HG02943 (cell line): ENCODE measurements at regions not wholly inside any gene's neighbourhood (a gene's known extent, or its start where the extent isn't known, plus 50 kb on each side); places are given as distances from the start of the nearest gene placed in this dataset.

ENCODE experiments used
- ATAC-seq: cut with Tn5 transposase; IDR thresholded peaks from one replicate; pipeline ENCODE4 v1.9.1; 2021; ENCODE audit warnings: mild to moderate bottlenecking, low read depth, moderate library complexity; ENCODE audit not compliant: unreplicated experiment

GRCh38 chr2:4354164-4354563 is 650.8 kb downstream of the DCDC2C start:
- no peak for ATAC-seq

- no peak for ATAC-seq
Measured at GRCh38 chr2:4354678-4355077, 651.3 kb downstream of the DCDC2C start.

GRCh38 chr2:4356109-4356508 is 652.7 kb downstream of the DCDC2C start:
- no peak for ATAC-seq

GRCh38 chr2:4356541-4356940 is 653.2 kb downstream of the DCDC2C start:
- no peak for ATAC-seq

DNA sequence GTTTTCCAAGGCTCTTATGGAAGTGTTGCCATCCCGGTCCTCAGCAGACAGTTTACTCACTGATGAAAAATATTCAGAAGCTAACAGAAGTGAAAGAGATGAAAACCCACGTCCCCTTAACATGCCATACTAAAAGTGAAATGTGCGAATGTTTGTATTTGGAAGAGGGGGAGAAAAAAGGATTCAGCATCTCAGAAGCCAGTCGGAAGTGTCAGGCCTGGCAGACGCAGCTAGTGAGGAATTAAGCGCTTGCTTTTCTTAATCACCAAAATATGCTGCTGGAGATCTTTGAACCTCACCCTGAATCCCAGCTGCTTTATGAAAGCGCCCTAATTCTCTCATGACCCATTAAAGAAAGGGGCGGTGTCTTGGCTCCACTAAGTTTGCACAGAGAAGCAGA is 653.7 kb downstream of the DCDC2C start:
- no peak for ATAC-seq

DNA sequence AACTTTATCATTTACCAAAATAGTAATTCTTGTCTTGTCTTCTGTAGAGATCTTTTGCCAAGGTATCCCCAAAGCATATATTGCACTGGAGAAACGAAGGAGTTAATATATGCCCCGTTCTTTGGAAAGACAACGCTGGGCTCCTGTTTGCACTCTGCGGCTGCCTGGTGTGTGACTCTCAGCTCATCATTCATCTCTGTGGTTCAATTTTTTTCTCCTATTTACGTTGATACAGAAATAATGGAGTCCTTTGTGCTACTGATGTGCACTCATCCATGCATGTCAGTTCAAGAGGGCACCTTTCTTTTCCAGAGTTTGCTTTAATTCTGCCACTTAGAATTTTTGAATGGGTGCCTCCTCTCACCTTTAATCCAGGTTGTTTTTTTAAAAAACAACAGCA is 655.5 kb downstream of the DCDC2C start:
- no peak for ATAC-seq

DNA sequence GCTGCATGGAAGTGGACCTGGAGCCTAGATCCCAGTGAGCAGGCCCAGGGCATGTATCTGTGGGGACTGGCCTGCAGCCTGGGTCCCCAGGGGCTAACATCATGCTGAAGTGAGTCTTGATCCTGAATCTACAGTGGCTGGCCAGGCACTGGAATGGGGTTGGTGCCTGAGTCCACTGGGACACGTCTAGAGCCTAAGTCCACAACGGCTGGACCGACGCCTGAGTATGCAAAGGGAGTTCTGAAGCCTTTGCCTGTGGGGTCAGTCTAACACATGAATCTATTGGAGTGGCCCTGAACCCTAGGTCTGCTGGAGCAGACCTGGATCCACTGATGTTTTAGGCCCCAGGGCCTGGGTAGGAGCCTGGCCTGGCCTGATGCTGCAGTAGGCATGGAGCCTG is 665.5 kb downstream of the DCDC2C start:
- no peak for ATAC-seq

DNA sequence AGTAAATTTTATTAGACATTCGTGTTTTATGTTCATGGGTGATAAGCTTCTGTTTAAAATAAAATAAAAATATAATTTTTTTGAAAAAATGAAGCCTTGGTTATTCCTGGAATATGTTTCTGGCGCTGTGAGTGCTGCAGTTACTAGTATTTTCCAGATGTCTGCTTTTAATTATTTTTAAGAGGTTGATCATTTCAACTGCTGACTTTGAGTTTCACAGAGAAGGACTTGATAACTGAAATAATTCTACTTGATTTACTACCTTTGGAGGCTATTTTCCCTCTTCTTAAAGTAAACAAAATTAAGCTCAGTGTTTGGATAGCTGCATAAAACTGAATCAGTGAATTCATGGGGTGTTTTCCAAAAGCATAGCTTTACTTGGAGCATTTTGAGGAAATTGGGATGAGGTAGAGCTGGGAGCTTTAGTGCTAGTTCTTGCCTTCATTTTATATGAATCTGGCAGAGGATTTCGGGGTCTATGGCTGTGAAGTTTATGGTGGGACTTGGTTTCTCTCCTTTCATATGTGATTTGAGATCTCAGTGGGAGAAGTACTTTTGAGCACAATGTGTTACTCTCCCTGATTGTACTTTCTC is 666.5 kb downstream of the DCDC2C start:
- no peak for ATAC-seq

DNA sequence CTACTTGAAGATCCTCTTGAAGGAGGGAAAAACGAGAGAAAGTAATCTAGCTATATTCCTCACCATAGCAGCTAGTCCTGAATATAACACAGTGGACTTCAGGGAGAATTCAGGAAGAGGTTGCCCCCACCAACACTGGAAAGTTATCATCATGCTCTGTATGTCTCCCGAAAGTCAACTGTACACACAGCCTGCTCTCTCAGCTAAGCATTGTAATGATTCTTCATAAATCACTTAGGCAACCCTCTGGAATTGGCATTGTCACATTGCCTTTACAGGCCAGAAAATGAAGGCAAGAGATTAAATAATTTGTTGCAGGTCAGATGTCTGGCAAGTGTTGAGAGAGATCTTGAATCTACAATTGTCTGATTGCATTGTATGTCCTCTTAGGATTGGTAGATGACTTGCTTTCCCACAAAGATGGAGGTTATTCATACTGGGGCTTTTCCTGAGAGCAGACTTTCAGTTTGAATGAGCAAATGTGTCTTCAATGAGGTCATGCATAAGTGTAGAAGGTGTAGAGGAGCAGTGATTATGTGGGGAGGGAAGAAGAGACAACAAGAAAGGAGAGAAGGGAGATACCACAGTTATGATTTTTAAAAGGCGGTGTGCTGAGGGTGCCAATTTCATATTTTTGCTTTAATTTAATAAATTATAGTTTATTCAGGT is 667.2 kb downstream of the DCDC2C start:
- no peak for ATAC-seq

DNA sequence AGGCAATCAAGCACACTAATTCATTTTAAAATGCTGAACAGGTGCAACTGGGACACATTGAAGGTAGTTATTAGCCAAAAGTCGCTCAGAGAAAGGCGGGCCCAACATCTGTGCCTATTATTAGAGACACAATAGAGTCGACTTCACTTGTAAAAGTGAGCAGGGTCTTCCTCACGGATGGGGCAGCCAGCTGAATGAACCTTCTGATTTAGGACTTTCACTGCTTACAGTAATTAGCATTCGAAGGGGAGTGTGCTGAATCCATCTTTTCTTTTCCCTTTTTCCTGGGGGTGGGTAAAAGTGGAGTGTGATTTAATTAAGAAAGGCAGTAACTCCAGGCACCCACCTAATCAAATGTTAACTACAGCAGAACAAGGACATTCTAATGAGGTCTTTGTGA is 677.7 kb downstream of the DCDC2C start:
- ATAC-seq: no peak

DNA sequence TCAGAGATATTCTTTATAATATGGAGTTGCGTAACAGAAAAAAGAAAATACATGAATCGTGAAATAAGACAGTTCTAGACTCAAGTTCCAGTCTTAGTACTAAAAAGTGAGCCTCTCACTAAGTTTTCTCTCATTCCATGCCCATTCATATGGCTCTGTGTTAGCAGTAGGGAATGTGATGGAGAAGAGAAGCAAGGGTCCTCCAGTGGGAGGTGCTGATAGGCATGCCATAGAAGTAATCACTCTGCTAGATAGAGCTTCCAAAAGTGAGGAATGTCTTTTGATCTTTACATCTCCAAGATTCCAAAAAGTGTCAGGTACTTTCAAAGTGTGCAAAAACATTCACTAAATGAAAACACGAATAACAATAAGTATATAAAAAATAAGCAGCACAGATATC is 678.4 kb downstream of the DCDC2C start:
- ATAC-seq: no peak

GRCh38 chr2:4391013-4391412 is 687.6 kb downstream of the DCDC2C start:
- ATAC-seq: no peak

- ATAC-seq: no peak
Measured at GRCh38 chr2:4404363-4404762, 701.0 kb downstream of the DCDC2C start.

- ATAC-seq: no peak
Measured at GRCh38 chr2:4408321-4408720, 704.9 kb downstream of the DCDC2C start.

GRCh38 chr2:4412637-4413187 is 709.3 kb downstream of the DCDC2C start:
- no peak for ATAC-seq

DNA sequence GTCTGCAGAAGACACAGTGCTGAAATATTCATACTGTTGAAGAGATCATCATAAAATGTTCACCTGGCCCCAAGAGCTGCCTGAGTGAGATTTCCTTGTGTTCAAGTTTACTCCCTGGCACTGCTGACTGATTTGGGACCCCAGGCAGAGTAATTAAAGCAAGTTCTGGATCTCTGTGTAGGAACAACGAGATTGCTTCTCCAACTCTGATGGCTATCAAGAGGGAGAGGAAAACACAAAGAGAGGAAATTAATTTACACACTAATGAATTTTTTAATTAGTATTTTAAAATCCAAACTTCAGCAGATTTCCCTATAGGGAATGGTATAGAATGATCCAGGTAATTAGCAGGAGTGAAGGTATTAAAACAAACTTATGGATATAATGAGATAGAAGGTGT is 711.8 kb downstream of the DCDC2C start:
- ATAC-seq: no peak

- no peak for ATAC-seq
Measured at GRCh38 chr2:4415810-4416413, 712.5 kb downstream of the DCDC2C start.

DNA sequence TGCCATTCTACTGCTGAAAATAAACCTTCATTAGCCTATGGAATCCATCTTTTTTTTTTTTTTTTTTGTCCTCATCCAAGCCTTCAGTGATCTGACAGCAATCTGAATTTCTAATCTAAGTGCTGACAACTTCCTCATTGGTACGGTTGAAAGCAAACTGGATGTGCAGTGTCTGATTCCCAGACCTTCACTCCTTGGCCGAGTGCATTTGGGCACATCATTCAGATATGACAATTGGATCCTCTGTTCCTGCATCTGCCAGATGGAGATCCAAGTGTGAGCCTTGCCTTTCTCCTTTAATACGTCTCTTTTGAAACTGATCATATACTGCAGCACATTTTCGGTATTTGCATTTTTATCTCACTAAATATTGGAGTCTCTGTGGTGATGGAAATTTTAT is 713.1 kb downstream of the DCDC2C start:
- ATAC-seq: no peak

GRCh38 chr2:4417771-4418170 is 714.4 kb downstream of the DCDC2C start:
- no peak for ATAC-seq

GRCh38 chr2:4420032-4420431 is 716.7 kb downstream of the DCDC2C start:
- no peak for ATAC-seq

DNA sequence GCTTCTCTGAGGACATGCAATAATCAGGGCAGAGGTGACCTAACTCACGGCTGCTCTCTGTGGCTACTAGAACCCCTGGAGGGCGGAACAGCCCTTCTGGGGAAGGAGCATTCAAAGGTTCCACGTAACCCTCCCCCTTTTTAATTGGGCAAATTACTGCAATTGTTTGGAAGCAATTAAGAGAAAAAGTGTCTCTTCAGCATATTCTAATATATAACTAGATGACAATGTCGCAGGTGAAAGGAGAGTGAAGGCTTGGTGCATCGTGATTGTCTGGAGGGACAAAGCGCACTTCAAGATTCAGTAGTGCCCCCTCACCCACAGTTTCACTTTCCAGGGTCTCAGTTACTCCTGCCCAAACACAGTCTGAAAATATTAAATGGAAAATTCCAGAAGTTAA is 720.8 kb downstream of the DCDC2C start:
- no peak for ATAC-seq

- no peak for ATAC-seq
Measured at GRCh38 chr2:4427083-4427482, 723.7 kb downstream of the DCDC2C start.
